Gastrocnemius medialis (tissue), 4 donors: ENCODE measurements at regions not wholly inside any gene's neighbourhood (a gene's known extent, or its start where the extent isn't known, plus 50 kb on each side); places are given as distances from the start of the nearest gene placed in this dataset.

ENCODE experiments used
- ATAC-seq, 2 donors: fragments of 150-250 bp; one replicate each; pipeline ENCODE4 v1.9.1; 2016
- DNase-seq, 2 donors: peaks; one replicate each; pipeline ENCODE4 v3.0.0-alpha.2; 2019
- H3K27ac ChIP-seq, 4 donors: fragments of 200-600 bp; sonication (generic); 1 replicate in 1 of 4; 2 replicates in 3 of 4; pipeline ENCODE4 v1.5.1; 2016 to 2018; ENCODE audit warnings: mild to moderate bottlenecking in 2 of 4, moderate library complexity in 1 of 4
- H3K27me3 ChIP-seq, 3 donors: fragments of 200-600 bp; sonication (generic) in 2 of 3; 1 replicate in 1 of 3; 2 replicates in 2 of 3; pipeline versions ENCODE4 v1.5.1 to v1.6.0; 2016 to 2019; ENCODE audit warnings: mild to moderate bottlenecking in 1 of 3, moderate library complexity in 1 of 3
- H3K36me3 ChIP-seq, 2 donors: fragments of 200-600 bp; sonication (generic) in 1 of 2; one replicate each; pipeline ENCODE4 v1.5.1; 2017 to 2018
- H3K4me1 ChIP-seq, 2 donors: fragments of 200-600 bp; sonication (generic) in 1 of 2; one replicate each; pipeline ENCODE4 v1.5.1; 2016 to 2017; ENCODE audit warnings: mild to moderate bottlenecking in 2 of 2
- H3K4me3 ChIP-seq, 4 donors: fragments of 200-600 bp; sonication (generic) in 3 of 4; 1 replicate in 1 of 4; 2 replicates in 3 of 4; pipeline ENCODE4 v1.5.1; 2016 to 2019; ENCODE audit warnings: mild to moderate bottlenecking in 2 of 4
- H3K9me3 ChIP-seq, 3 donors: fragments of 200-600 bp; sonication (generic) in 2 of 3; 1 replicate in 1 of 3; 2 replicates in 2 of 3; pipeline ENCODE4 v1.5.1; 2016 to 2019
- POLR2A ChIP-seq, 2 donors: fragments of 450-650 bp; IDR thresholded peaks; one replicate each; pipeline ENCODE4 v1.6.1; 2017; ENCODE audit warnings: antibody characterized with exemption in 2 of 2, mild to moderate bottlenecking in 2 of 2, moderate library complexity in 2 of 2
- in situ Hi-C, 4 donors: fragments of 200-750 bp; cut with MboI; loops; one replicate each; pipeline versions ENCODE4 v1.15.0 to v1.8.0; 2017; ENCODE audit warnings: low sequenced_read_pairs in 4 of 4
- intact Hi-C: fragments of 100-400 bp; cut with DNase I; formaldehyde crosslinking; loops from one replicate; pipeline ENCODE4 v1.15.1; 2023; ENCODE audit warnings: low total_unique reads
- TF ChIP-seq, protein P1 (sequence below), 5 experiments: fragments of 450-650 bp in 3 of 5; fragments of 200-600 bp in 2 of 5; sonication (generic) in 2 of 5; IDR thresholded peaks in 4 of 5; conservative IDR thresholded peaks in 1 of 5; 1 replicate in 4 of 5; 2 replicates in 1 of 5; pipeline ENCODE4 v1.5.1; 2016 to 2019; ENCODE audit warnings: antibody characterized with exemption in 5 of 5, mild to moderate bottlenecking in 3 of 5, moderate library complexity in 3 of 5

DNA sequence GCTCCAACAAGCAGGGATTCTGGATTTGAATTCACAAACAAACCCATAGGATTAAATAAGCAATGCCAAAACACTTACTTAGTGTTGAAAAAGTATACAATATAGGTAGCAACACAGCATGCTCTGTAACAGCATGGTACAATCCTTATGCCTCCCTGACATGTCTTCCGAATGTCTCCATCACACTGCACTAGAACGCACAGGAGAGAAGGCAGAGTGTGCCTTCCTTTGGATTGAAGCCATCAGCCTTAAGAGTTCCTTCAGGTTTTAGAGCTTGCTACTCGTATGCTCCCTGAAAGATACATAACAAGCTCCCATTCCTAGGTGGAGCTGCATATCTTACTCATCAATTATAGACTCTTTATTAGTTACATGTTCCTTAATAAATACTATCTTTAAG, 1573.9 kb upstream of the PRR20A start:
- Histone ChIP-seq H3K27me3 (no peaks in the 10 kb centered on the region), H3K4me3 (no peak overlapping the region), H3K27ac (no peak overlapping the region), H3K4me1 (no peaks in the 10 kb centered on the region), H3K9me3 (no peaks in the 10 kb centered on the region), H3K36me3 (no peaks in the 10 kb centered on the region)
- DNase-seq (no peak), ATAC-seq (no peak)
- intact Hi-C loops (no loop called here), in situ Hi-C loops (no loop called here)
- no peak for TF ChIP-seq POLR2A (IDR thresholded peaks at IDR 0.05)
- TF ChIP-seq, protein P1, sequence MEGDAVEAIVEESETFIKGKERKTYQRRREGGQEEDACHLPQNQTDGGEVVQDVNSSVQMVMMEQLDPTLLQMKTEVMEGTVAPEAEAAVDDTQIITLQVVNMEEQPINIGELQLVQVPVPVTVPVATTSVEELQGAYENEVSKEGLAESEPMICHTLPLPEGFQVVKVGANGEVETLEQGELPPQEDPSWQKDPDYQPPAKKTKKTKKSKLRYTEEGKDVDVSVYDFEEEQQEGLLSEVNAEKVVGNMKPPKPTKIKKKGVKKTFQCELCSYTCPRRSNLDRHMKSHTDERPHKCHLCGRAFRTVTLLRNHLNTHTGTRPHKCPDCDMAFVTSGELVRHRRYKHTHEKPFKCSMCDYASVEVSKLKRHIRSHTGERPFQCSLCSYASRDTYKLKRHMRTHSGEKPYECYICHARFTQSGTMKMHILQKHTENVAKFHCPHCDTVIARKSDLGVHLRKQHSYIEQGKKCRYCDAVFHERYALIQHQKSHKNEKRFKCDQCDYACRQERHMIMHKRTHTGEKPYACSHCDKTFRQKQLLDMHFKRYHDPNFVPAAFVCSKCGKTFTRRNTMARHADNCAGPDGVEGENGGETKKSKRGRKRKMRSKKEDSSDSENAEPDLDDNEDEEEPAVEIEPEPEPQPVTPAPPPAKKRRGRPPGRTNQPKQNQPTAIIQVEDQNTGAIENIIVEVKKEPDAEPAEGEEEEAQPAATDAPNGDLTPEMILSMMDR (IDR thresholded peaks at IDR 0.05 in 4 of 5, conservative IDR thresholded peaks at IDR 0.05 in 1 of 5), result no peak

DNA sequence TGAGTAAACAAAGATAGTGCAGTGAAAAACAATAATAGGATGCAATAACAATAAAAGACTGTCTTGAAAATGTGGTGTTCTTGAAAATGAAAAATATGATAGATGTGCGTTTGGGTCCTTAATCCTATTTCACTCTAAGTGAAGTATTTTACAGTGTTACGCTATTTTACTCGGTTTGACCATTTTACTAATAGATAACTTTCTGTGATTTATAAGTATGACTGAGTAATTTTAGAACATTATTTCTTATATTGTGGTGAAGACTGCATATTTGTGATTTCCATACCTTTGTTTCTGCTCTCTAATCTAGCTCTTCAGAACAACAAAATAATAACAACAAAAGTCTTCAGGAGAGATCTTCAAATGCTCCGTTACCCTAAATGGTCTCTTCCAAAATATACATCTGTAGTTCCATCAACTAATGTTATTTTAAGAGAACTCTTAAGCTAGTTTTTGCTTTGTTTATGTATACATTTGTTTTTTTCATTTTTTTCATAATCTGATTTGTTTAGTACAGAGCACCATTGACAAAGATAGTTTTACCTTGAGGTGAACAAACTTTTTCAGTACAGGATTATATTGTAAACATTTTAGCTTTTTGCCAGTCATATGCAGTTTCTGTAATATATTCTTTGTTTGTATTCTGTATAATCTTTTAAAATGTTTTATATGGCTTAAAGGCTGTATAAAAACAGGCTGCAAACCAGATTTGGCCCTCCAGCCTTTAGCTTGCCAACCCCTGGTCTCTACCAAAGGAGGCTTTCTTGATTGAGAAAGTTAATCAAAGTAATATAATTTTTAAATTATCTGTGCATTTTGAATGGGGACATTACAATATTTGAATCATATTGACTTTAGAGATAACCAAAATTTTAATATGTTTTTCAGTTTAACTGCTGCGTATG, 1572.7 kb upstream of the PRR20A start:
- intact Hi-C loops, result no loop called here
- ATAC-seq, result no peak
- in situ Hi-C loops, result no loop called here
- TF ChIP-seq, protein P1 (IDR thresholded peaks at IDR 0.05 in 4 of 5, conservative IDR thresholded peaks at IDR 0.05 in 1 of 5), result no peak
- no peak for TF ChIP-seq POLR2A (IDR thresholded peaks at IDR 0.05)
- no peaks in the 10 kb centered on the region for H3K27me3 ChIP-seq
- H3K4me1 ChIP-seq, result no peaks in the 10 kb centered on the region
- H3K36me3 ChIP-seq, result no peaks in the 10 kb centered on the region
- DNase-seq, result no peak
- H3K27ac ChIP-seq, result no peak overlapping the region
- no peak overlapping the region for H3K4me3 ChIP-seq
- H3K9me3 ChIP-seq, result no peaks in the 10 kb centered on the region

DNA sequence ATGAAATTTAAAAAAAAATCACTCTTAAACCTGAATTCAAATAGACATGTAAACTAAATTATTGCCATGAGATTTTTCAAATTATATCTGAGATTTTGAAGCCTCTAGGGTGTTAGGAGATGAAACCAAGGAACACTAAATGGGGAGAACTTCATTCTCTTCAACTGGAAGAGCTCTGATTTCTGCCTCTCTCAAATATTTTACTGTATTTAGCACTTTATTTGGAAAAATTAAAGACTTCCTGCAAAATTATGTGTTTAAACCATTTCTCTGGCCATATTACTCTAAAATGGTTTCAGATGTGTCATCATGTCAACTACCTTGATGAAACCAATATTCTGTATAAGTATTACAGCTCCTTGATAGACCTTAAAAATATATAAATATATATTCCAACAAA, 1571.6 kb upstream of the PRR20A start:
- ATAC-seq (no peak), DNase-seq (no peak)
- Histone ChIP-seq H3K27me3 (no peaks in the 10 kb centered on the region), H3K36me3 (no peaks in the 10 kb centered on the region), H3K27ac (no peak overlapping the region), H3K9me3 (no peaks in the 10 kb centered on the region), H3K4me3 (no peak overlapping the region), H3K4me1 (no peaks in the 10 kb centered on the region)
- in situ Hi-C loops (no loop called here), intact Hi-C loops (no loop called here)
- TF ChIP-seq POLR2A (IDR thresholded peaks at IDR 0.05), result no peak
- TF ChIP-seq, protein P1 (IDR thresholded peaks at IDR 0.05 in 4 of 5, conservative IDR thresholded peaks at IDR 0.05 in 1 of 5), result no peak

DNA sequence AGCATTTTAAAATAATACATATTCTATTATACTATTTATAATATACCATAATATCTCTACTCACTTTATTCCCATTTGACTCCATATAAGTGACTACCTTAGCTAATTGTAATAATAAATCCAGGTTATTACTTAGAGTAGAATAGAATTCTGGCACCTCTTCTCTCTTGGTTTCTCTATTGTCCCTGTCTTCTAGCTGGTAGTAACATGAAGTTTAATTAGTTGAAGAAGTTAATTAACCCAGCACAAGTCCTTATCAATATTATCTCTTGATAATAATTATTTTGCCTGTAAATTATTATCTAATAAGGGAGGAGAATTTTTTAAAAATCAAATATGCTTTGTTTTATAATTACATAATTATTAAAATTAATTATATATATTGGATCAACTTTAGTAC, 1571.2 kb upstream of the PRR20A start:
- in situ Hi-C loops, result no loop called here
- Histone ChIP-seq H3K36me3 (no peaks in the 10 kb centered on the region), H3K27ac (no peak overlapping the region), H3K27me3 (no peaks in the 10 kb centered on the region), H3K4me3 (no peak overlapping the region), H3K4me1 (no peaks in the 10 kb centered on the region), H3K9me3 (no peaks in the 10 kb centered on the region)
- ATAC-seq (no peak), DNase-seq (no peak)
- intact Hi-C loops, result no loop called here
- TF ChIP-seq POLR2A (IDR thresholded peaks at IDR 0.05), result no peak
- TF ChIP-seq, protein P1 (IDR thresholded peaks at IDR 0.05 in 4 of 5, conservative IDR thresholded peaks at IDR 0.05 in 1 of 5), result no peak
